Spleen (tissue), 11 donors: ENCODE measurements at regions not wholly inside any gene's neighbourhood (a gene's known extent, or its start where the extent isn't known, plus 50 kb on each side); places are given as distances from the start of the nearest gene placed in this dataset.

Experiments
- DNase-seq: peaks from one replicate; pipeline ENCODE4 v3.0.0-alpha.2; 2020
- H3K27ac ChIP-seq, 8 donors: fragments of 200-600 bp; sonication (generic) in 7 of 8; 1 replicate in 4 of 8; 2 replicates in 4 of 8; pipeline versions ENCODE4 v1.5.0 to v1.8.0; 2016 to 2021; ENCODE audit warnings: inconsistent platforms in 4 of 8, mild to moderate bottlenecking in 4 of 8, moderate library complexity in 1 of 8
- H3K27me3 ChIP-seq, 7 donors: fragments of 200-600 bp; sonication (generic) in 6 of 7; replicated peaks in 1 of 7; 1 replicate in 4 of 7; 2 replicates in 3 of 7; pipeline versions ENCODE4 v1.5.0 to v1.8.0; 2016 to 2021; ENCODE audit warnings: inconsistent platforms in 3 of 7, mild to moderate bottlenecking in 1 of 7
- H3K36me3 ChIP-seq, 6 donors: fragments of 200-600 bp; sonication (generic) in 5 of 6; 1 replicate in 4 of 6; 2 replicates in 2 of 6; pipeline versions ENCODE4 v1.5.0 to v1.8.0; 2016 to 2021; ENCODE audit warnings: inconsistent platforms in 2 of 6
- H3K4me1 ChIP-seq, 6 donors: fragments of 200-600 bp; sonication (generic) in 5 of 6; 1 replicate in 3 of 6; 2 replicates in 3 of 6; pipeline versions ENCODE4 v1.5.0 to v1.8.0; 2016 to 2021; ENCODE audit warnings: inconsistent platforms in 3 of 6
- H3K4me3 ChIP-seq, 8 donors: fragments of 200-600 bp; sonication (generic) in 7 of 8; 1 replicate in 4 of 8; 2 replicates in 4 of 8; pipeline versions ENCODE4 v1.5.0 to v1.8.0; 2016 to 2021; ENCODE audit warnings: inconsistent platforms in 4 of 8, mild to moderate bottlenecking in 4 of 8, moderate library complexity in 2 of 8
- H3K9me3 ChIP-seq, 8 donors: fragments of 200-600 bp; sonication (generic) in 7 of 8; 1 replicate in 4 of 8; 2 replicates in 4 of 8; pipeline versions ENCODE4 v1.5.0 to v1.8.0; 2016 to 2021; ENCODE audit warnings: inconsistent platforms in 4 of 8
- POLR2A ChIP-seq, 3 donors: fragments of 450-650 bp; IDR thresholded peaks; one replicate each; pipeline ENCODE4 v1.5.1; 2017; ENCODE audit warnings: antibody characterized with exemption in 3 of 3, mild to moderate bottlenecking in 1 of 3
- POLR2AphosphoS5 ChIP-seq, 3 donors: sonication (generic); formaldehyde crosslinking; IDR thresholded peaks; one replicate each; pipeline ENCODE4 v1.5.1; 2017; ENCODE audit warnings: antibody characterized with exemption in 3 of 3
- WGBS, 5 donors: extraction: QIAGEN DNeasy Blood & Tissue Kit in 3 of 5; methylation state at CpG; one replicate each; pipeline versions ENCODE4 v1.1.5 to v1.1.7; 2013 to 2018; 5-methylcytosine and 5-hydroxymethylcytosine counted together
- intact Hi-C: fragments of 100-400 bp; cut with DNase I; formaldehyde crosslinking; loops from one replicate; pipeline ENCODE4 v1.15.0; 2023; ENCODE audit warnings: low total_unique reads
- TF ChIP-seq, protein P1 (sequence below), 11 experiments: fragments of 200-600 bp in 7 of 11; fragments of 450-650 bp in 4 of 11; sonication (generic) in 4 of 11; IDR thresholded peaks in 8 of 11; conservative IDR thresholded peaks in 3 of 11; 1 replicate in 7 of 11; 2 replicates in 4 of 11; pipeline versions ENCODE4 v1.4.0 to v1.8.0; 2016 to 2021; ENCODE audit warnings: antibody characterized with exemption in 11 of 11, inconsistent platforms in 4 of 11, mild to moderate bottlenecking in 1 of 11
- donor health status: healthy with polysubstance abuse.
- donor health status: DM: no; HTN: no; CAD: no; lungs with moderate emphysema.
- donor health status: DM: no; HTN: no; CAD: no.
- donor health status: Bipolar disorder and iron deficiency.
- donor health status: healthy.
- donor health status: DM: no; HTN: no; CAD: no.
- donor health status: DM: yes; HTN: yes; CAD: no.

DNA sequence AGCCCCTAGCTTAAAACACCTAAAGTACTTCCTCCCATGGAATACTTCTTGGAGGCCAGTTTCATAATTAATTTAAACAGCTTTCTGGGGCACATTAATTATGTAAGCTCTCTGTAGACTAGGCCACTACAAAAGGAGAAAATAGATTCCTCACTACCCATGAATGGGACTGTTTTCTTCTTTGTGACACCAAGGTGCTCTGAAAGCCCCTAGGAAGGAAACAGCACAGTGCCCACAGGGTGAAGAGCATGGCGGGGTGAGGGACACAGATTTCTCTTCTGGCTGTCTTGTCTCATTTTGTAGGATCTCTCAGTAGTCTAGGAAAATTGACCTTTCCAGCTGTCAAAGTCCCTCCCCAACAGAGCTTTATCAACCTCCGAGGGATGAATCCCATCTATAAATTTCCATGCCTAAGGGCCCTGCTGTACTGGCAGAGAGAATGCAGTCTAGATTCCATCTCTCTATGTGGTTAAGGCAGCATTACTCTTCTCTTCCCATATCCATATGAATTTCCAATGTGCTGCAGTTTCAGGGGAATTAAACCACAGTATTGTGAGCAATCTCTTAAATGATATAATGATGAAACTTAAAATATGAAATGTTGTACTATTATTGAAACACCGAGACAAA lies 183.6 kb upstream of the GRIP1 start:
- intact Hi-C loops: loop anchor here (10.0 kb wide), 1 partner anchor 168 kb away; no protein-coding TSS in a partner anchor
- 84 to 93% (median 91%) methylated on average over 3 of the region's 3 CpGs for WGBS, 5 donors
- no peak overlapping the region for H3K4me3 ChIP-seq

DNA sequence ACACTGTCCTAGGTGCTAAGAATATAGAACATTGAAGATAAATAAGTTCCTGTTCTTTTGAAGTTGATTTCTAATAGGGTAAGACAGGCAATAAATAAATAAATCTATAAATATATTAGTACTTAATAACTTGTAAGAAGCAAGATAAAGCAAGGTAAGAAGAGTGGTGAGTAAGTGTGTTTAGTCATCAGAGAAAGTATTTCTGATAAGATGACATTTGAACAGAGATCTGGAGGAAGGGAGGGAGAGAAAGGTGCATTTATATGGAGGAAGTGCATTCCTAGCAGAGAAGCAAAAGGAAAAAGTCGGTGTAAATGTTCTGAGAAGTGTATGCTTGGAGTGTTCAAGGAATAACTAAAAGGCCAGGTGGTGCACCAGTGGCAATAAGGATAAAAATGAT lies 184.4 kb upstream of the GRIP1 start:
- Histone ChIP-seq H3K27ac (no peak overlapping the region), H3K9me3 (no peaks in the 10 kb centered on the region), H3K4me1 (peaks cover 0 to 6% (median 0%) of the 10 kb centered on the region in 6 donors), H3K4me3 (no peak overlapping the region), H3K36me3 (no peaks in the 10 kb centered on the region), H3K27me3 (peaks cover 0 to 10% (median 0%) of the 10 kb centered on the region in 7 donors)
- no peak for DNase-seq
- TF ChIP-seq POLR2AphosphoS5 (IDR thresholded peaks at IDR 0.05) (no peak), POLR2A (IDR thresholded peaks at IDR 0.05) (no peak)
- TF ChIP-seq, protein P1, sequence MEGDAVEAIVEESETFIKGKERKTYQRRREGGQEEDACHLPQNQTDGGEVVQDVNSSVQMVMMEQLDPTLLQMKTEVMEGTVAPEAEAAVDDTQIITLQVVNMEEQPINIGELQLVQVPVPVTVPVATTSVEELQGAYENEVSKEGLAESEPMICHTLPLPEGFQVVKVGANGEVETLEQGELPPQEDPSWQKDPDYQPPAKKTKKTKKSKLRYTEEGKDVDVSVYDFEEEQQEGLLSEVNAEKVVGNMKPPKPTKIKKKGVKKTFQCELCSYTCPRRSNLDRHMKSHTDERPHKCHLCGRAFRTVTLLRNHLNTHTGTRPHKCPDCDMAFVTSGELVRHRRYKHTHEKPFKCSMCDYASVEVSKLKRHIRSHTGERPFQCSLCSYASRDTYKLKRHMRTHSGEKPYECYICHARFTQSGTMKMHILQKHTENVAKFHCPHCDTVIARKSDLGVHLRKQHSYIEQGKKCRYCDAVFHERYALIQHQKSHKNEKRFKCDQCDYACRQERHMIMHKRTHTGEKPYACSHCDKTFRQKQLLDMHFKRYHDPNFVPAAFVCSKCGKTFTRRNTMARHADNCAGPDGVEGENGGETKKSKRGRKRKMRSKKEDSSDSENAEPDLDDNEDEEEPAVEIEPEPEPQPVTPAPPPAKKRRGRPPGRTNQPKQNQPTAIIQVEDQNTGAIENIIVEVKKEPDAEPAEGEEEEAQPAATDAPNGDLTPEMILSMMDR (IDR thresholded peaks at IDR 0.05 in 8 of 11, conservative IDR thresholded peaks at IDR 0.05 in 3 of 11): no peak
- intact Hi-C loops: loop anchor here (10.0 kb wide), 1 partner anchor 168 kb away; no protein-coding TSS in a partner anchor
- 2 to 64% (median 34%) methylated on average over 1 of the region's 1 CpG for WGBS, 5 donors

More for the DNA sequence above, 183.6 kb upstream of the GRIP1 start:
- no peak for DNase-seq
- no peak overlapping the region for H3K27ac ChIP-seq
- H3K27me3 ChIP-seq: peaks cover 0 to 10% (median 0%) of the 10 kb centered on the region in 7 donors
- H3K36me3 ChIP-seq: no peaks in the 10 kb centered on the region
- no peaks in the 10 kb centered on the region for H3K9me3 ChIP-seq
- TF ChIP-seq POLR2AphosphoS5 (IDR thresholded peaks at IDR 0.05) (no peak), POLR2A (IDR thresholded peaks at IDR 0.05) (no peak)
- TF ChIP-seq, protein P1 (IDR thresholded peaks at IDR 0.05 in 8 of 11, conservative IDR thresholded peaks at IDR 0.05 in 3 of 11): no peak
- peaks cover 0 to 6% (median 0%) of the 10 kb centered on the region in 6 donors for H3K4me1 ChIP-seq

DNA sequence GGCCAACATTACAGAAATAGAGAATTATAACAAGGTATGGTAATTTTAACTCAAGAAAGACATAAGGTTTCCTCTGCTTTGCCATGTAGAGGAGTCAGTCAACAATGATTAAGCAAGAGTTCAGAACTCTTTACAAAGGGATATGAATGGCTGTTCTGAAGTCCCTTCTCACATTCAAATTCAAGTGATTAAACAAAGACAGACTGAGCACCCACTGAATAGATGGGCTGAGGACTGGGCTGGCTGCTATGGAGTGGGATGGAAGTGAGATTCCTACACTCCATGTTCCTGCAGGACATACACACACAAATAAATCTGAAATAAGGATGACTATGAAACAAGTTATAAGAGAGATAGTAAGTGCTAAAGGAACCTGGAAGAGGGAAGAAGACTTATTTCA lies 199.0 kb upstream of the GRIP1 start:
- no peak for DNase-seq
- Histone ChIP-seq H3K27ac (no peak overlapping the region), H3K36me3 (no peaks in the 10 kb centered on the region), H3K4me3 (no peak overlapping the region), H3K4me1 (no peaks in the 10 kb centered on the region), H3K27me3 (no peaks in the 10 kb centered on the region), H3K9me3 (no peaks in the 10 kb centered on the region)
- TF ChIP-seq, protein P1 (IDR thresholded peaks at IDR 0.05 in 8 of 11, conservative IDR thresholded peaks at IDR 0.05 in 3 of 11): no peak
- TF ChIP-seq POLR2AphosphoS5 (IDR thresholded peaks at IDR 0.05) (no peak), POLR2A (IDR thresholded peaks at IDR 0.05) (no peak)
- intact Hi-C loops: no loop called here

DNA sequence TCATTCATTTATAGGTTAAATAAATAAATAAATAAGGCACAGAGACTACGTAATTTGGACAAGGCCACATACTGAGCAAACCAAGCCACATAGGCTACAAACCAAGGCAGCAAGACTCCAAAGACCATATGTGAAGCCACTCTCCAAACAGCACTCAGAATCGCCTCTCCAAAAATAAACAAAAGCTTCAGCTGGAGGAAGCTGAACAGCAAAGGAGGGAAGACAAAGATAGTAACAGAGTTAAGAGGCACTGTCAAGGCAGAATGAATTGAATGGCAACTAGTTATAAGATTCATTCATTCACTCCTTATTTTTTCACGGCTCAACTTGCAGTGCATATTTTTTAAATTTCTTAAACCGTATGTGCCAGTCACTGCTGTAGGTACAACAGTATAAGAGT lies 200.5 kb upstream of the GRIP1 start:
- intact Hi-C loops: no loop called here
- TF ChIP-seq POLR2AphosphoS5 (IDR thresholded peaks at IDR 0.05) (no peak), POLR2A (IDR thresholded peaks at IDR 0.05) (no peak)
- TF ChIP-seq, protein P1 (IDR thresholded peaks at IDR 0.05 in 8 of 11, conservative IDR thresholded peaks at IDR 0.05 in 3 of 11): no peak
- Histone ChIP-seq H3K27ac (no peak overlapping the region), H3K27me3 (no peaks in the 10 kb centered on the region), H3K4me3 (no peak overlapping the region), H3K4me1 (no peaks in the 10 kb centered on the region), H3K9me3 (no peaks in the 10 kb centered on the region), H3K36me3 (no peaks in the 10 kb centered on the region)
- DNase-seq: no peak
- WGBS, 5 donors: 70 to 83% (median 79%) methylated on average over 4 of the region's 4 CpGs
